ENCODE measurements at regions not wholly inside any gene's neighbourhood (a gene's known extent, or its start where the extent isn't known, plus 50 kb on each side); places are given as distances from the start of the nearest gene placed in this dataset.
"Not testable (repeated sequence)": the region's sequence is repeated elsewhere in the genome, so short reads cannot be mapped to it uniquely, and the experiment has no call there.

- DNase-seq = not testable (repeated sequence)
These were observed 207.6 kb downstream of the NDUFA10 start for GRCh38 chr2:239817468-239818031.

GRCh38 chr2:239816576-239817467 is 208.3 kb downstream of the NDUFA10 start:
- no peak for DNase-seq

GRCh38 chr2:239815671-239816070 is 209.5 kb downstream of the NDUFA10 start:
- no peak for DNase-seq

GRCh38 chr2:239814861-239815601 is 210.1 kb downstream of the NDUFA10 start:
- no peak for DNase-seq

GRCh38 chr2:239814116-239814860 is 210.9 kb downstream of the NDUFA10 start:
- DNase-seq = no peak

- no peak for DNase-seq
These were observed 211.7 kb downstream of the NDUFA10 start for GRCh38 chr2:239813261-239814115.

- no peak for DNase-seq
These were observed 213.2 kb downstream of the NDUFA10 start for GRCh38 chr2:239811806-239812560.

GRCh38 chr2:239811111-239811781 is 213.9 kb downstream of the NDUFA10 start:
- no peak for DNase-seq

GRCh38 chr2:239809391-239809790 is 215.8 kb downstream of the NDUFA10 start:
- peak in 1 of 2 donors; percentile 14 for DNase-seq

- peak in 1 of 2 donors; percentile 13 for DNase-seq
These were observed 217.6 kb downstream of the NDUFA10 start for GRCh38 chr2:239807568-239807967.

- DNase-seq = peak in 1 of 2 donors; percentile 11
These were observed 218.2 kb downstream of the NDUFA10 start for GRCh38 chr2:239806758-239807434.

GRCh38 chr2:239806276-239806675 is 218.9 kb downstream of the NDUFA10 start:
- peak in 1 of 2 donors; percentile 9 for DNase-seq

GRCh38 chr2:239805414-239805813 is 219.7 kb downstream of the NDUFA10 start:
- DNase-seq = no peak

- DNase-seq = peak in 1 of 2 donors; percentile 13
These were observed 220.2 kb downstream of the NDUFA10 start for GRCh38 chr2:239805043-239805329.

GRCh38 chr2:239804161-239805042 is 220.7 kb downstream of the NDUFA10 start:
- peak in 1 of 2 donors; percentile 9 for DNase-seq

- no peak for DNase-seq
These were observed 221.4 kb downstream of the NDUFA10 start for GRCh38 chr2:239803766-239804115.

GRCh38 chr2:239803102-239803765 is 221.9 kb downstream of the NDUFA10 start:
- DNase-seq = no peak

- DNase-seq = no peak
These were observed 222.9 kb downstream of the NDUFA10 start for GRCh38 chr2:239802185-239802649.
